H9 (cell line): ENCODE measurements at regions not wholly inside any gene's neighbourhood (a gene's known extent, or its start where the extent isn't known, plus 50 kb on each side); places are given as distances from the start of the nearest gene placed in this dataset.

Source experiments
- DNase-seq: peaks from one replicate; pipeline ENCODE4 v3.0.0-alpha.2; 2017
- H2AFZ ChIP-seq: one replicate; pipeline ENCODE4 v1.6.1; 2013; ENCODE audit warnings: mild to moderate bottlenecking, low read length, control low read depth, moderate library complexity
- H2AK5ac ChIP-seq: 2 replicates; pipeline ENCODE4 v1.6.1; 2013; ENCODE audit warnings: low read length, control low read depth, mixed read lengths; ENCODE audit not compliant: insufficient read length
- H2BK120ac ChIP-seq: one replicate; pipeline ENCODE4 v1.6.1; 2013; ENCODE audit warnings: low read depth, mild to moderate bottlenecking, low read length, control low read depth, inconsistent platforms; ENCODE audit not compliant: poor library complexity, severe bottlenecking
- H2BK12ac ChIP-seq: 2 replicates; pipeline ENCODE4 v1.6.1; 2013; ENCODE audit warnings: low read length, control low read depth, mixed read lengths, low read depth; ENCODE audit not compliant: insufficient read length
- H2BK15ac ChIP-seq: 2 replicates; pipeline ENCODE4 v1.6.1; 2013; ENCODE audit warnings: low read depth, low read length, control low read depth
- H2BK20ac ChIP-seq: one replicate; pipeline ENCODE4 v1.6.1; 2013; ENCODE audit warnings: low read depth, mild to moderate bottlenecking, low read length, control low read depth, inconsistent platforms; ENCODE audit not compliant: poor library complexity, severe bottlenecking
- H2BK5ac ChIP-seq: 2 replicates; pipeline ENCODE4 v1.6.1; 2013; ENCODE audit warnings: low read length, control low read depth, mixed read lengths; ENCODE audit not compliant: insufficient read length
- H3K14ac ChIP-seq: 2 replicates; pipeline ENCODE4 v1.6.1; 2013; ENCODE audit warnings: low read length, control low read depth; ENCODE audit not compliant: insufficient read depth
- H3K18ac ChIP-seq: 2 replicates; pipeline ENCODE4 v1.6.1; 2013; ENCODE audit warnings: low read depth, mild to moderate bottlenecking, mixed read lengths, low read length, control low read depth; ENCODE audit not compliant: insufficient read length
- H3K23ac ChIP-seq: 2 replicates; pipeline ENCODE4 v1.6.1; 2013; ENCODE audit warnings: low read length, control low read depth, mixed read lengths, low read depth; ENCODE audit not compliant: insufficient read length
- H3K23me2 ChIP-seq: 2 replicates; pipeline ENCODE4 v1.6.1; 2013; ENCODE audit warnings: low read depth, mild to moderate bottlenecking, mixed read lengths, low read length, control low read depth; ENCODE audit not compliant: insufficient read length, poor library complexity, severe bottlenecking
- H3K27ac ChIP-seq: 2 replicates; pipeline ENCODE4 v1.5.1; 2013; ENCODE audit warnings: low read length, control low read depth, mixed read lengths, low read depth; ENCODE audit not compliant: insufficient read length
- H3K27me3 ChIP-seq: 2 replicates; pipeline ENCODE4 v1.6.1; 2013; ENCODE audit warnings: low read length, control low read depth, inconsistent platforms; ENCODE audit not compliant: insufficient read depth
- H3K4ac ChIP-seq: 2 replicates; pipeline ENCODE4 v1.6.1; 2013; ENCODE audit warnings: low read depth, mild to moderate bottlenecking, control low read depth, inconsistent platforms, low read length, moderate library complexity
- H3K4me1 ChIP-seq: 2 replicates; pipeline ENCODE4 v1.6.1; 2013; ENCODE audit warnings: low read length, control low read depth, inconsistent platforms; ENCODE audit not compliant: insufficient read depth
- H3K4me2 ChIP-seq: 2 replicates; pipeline ENCODE4 v1.6.1; 2013; ENCODE audit warnings: low read length, control low read depth, mixed read lengths; ENCODE audit not compliant: insufficient read length, insufficient read depth
- H3K56ac ChIP-seq: 2 replicates; pipeline ENCODE4 v1.6.1; 2013; ENCODE audit warnings: low read depth, mild to moderate bottlenecking, mixed read lengths, low read length, control low read depth; ENCODE audit not compliant: insufficient read length
- H3K79me1 ChIP-seq: 2 replicates; pipeline ENCODE4 v1.6.1; 2013; ENCODE audit warnings: low read depth, mild to moderate bottlenecking, moderate library complexity, low read length, control low read depth, inconsistent platforms; ENCODE audit not compliant: insufficient read depth, poor library complexity, severe bottlenecking
- H3K79me2 ChIP-seq: 2 replicates; pipeline ENCODE4 v1.6.1; 2013; ENCODE audit warnings: low read length, control low read depth, inconsistent platforms; ENCODE audit not compliant: insufficient read depth
- H3K9ac ChIP-seq: 2 replicates; pipeline ENCODE4 v1.6.1; 2013; ENCODE audit warnings: low read length, control low read depth, mixed read lengths; ENCODE audit not compliant: insufficient read length; ENCODE audit errors: extremely low read depth
- H3K9me3 ChIP-seq: one replicate; pipeline ENCODE4 v1.6.1; 2013; ENCODE audit warnings: low read depth, low read length, inconsistent platforms; ENCODE audit not compliant: control insufficient read depth
- H3T11ph ChIP-seq: one replicate; pipeline ENCODE4 v1.6.1; 2013; ENCODE audit warnings: mild to moderate bottlenecking, low read length, control low read depth, inconsistent platforms
- H4K20me1 ChIP-seq: one replicate; pipeline ENCODE4 v1.6.1; 2013; ENCODE audit not compliant: control insufficient read depth, insufficient read length, insufficient read depth
- H4K5ac ChIP-seq: 2 replicates; pipeline ENCODE4 v1.6.1; 2013; ENCODE audit warnings: low read depth, mild to moderate bottlenecking, mixed read lengths, low read length, control low read depth; ENCODE audit not compliant: insufficient read length
- H4K8ac ChIP-seq: replicated peaks from 2 replicates; pipeline ENCODE4 v1.6.1; 2013; ENCODE audit warnings: low read length, control low read depth, mixed read lengths, low read depth; ENCODE audit not compliant: insufficient read length
- H4K91ac ChIP-seq: 2 replicates; pipeline ENCODE4 v1.6.1; 2013; ENCODE audit warnings: low read depth, mild to moderate bottlenecking, moderate library complexity, mixed read lengths, low read length, control low read depth; ENCODE audit not compliant: insufficient read length
- H3K27ac Mint-ChIP-seq, 3 experiments: 2 replicates in 2 of 3; 3 replicates in 1 of 3; pipeline ENCODE4 v1.8.0; 2020 to 2021; ENCODE audit warnings: mixed read lengths in 3 of 3, mild to moderate bottlenecking in 1 of 3, moderate library complexity in 1 of 3
- H3K27me3 Mint-ChIP-seq: 2 replicates; pipeline ENCODE4 v1.8.0; 2021; ENCODE audit warnings: low read depth, mild to moderate bottlenecking, moderate library complexity, mixed read lengths
- H3K36me3 Mint-ChIP-seq, 3 experiments: 2 replicates in 2 of 3; 3 replicates in 1 of 3; pipeline ENCODE4 v1.8.0; 2020 to 2021; ENCODE audit warnings: low read depth in 3 of 3, mixed read lengths in 3 of 3; ENCODE audit not compliant: insufficient read depth in 1 of 3
- H3K4me1 Mint-ChIP-seq, 2 experiments: 2 replicates each; pipeline ENCODE4 v1.8.0; 2020; ENCODE audit warnings: mixed read lengths in 2 of 2
- H3K4me3 Mint-ChIP-seq, 2 experiments: 2 replicates in 1 of 2; 3 replicates in 1 of 2; pipeline ENCODE4 v1.8.0; 2020 to 2021; ENCODE audit warnings: mild to moderate bottlenecking in 2 of 2, mixed read lengths in 2 of 2, moderate library complexity in 1 of 2
- H3K9me3 Mint-ChIP-seq, 2 experiments: 2 replicates in 1 of 2; 3 replicates in 1 of 2; pipeline ENCODE4 v1.8.0; 2020; ENCODE audit warnings: mild to moderate bottlenecking in 2 of 2, mixed read lengths in 2 of 2, moderate library complexity in 1 of 2
- WGBS: extraction: QIAGEN DNeasy Blood & Tissue Kit; methylation state at CpG from one replicate; pipeline ENCODE4 v1.1.7; 2013; ENCODE audit warnings: missing lambda C conversion rate, low lambda C conversion rate, mixed read lengths; ENCODE audit not compliant: insufficient read length; ENCODE audit errors: extremely low coverage; 5-methylcytosine and 5-hydroxymethylcytosine counted together
- TF ChIP-seq, protein P1 (sequence below): fragments of 200-600 bp; sonication (generic); conservative IDR thresholded peaks from 3 replicates; pipeline ENCODE4 v1.8.0; 2021; ENCODE audit warnings: antibody characterized with exemption, mild to moderate bottlenecking

- Histone ChIP-seq H3K27me3 (no peaks in the 10 kb centered on the region), H3K14ac (no peak overlapping the region), H3K9me3 (no peaks in the 10 kb centered on the region), H3K4ac (no peak overlapping the region), H3K4me2 (no peak overlapping the region), H2AK5ac (no peak overlapping the region), H2BK120ac (no peak overlapping the region), H4K20me1 (no peaks in the 10 kb centered on the region), H3K79me1 (no peaks in the 10 kb centered on the region), H3K23me2 (no peaks in the 10 kb centered on the region), H4K91ac (no peak overlapping the region), H2BK12ac (no peak overlapping the region), H2AFZ (no peak overlapping the region), H4K5ac (no peak overlapping the region), H3K18ac (no peak overlapping the region), H3T11ph (no peak overlapping the region), H3K9ac (no peak overlapping the region), H2BK5ac (no peak overlapping the region), H3K4me1 (no peaks in the 10 kb centered on the region), H3K79me2 (no peaks in the 10 kb centered on the region), H4K8ac (no peak overlapping the region), H3K27ac (no peak overlapping the region), H3K23ac (no peak overlapping the region), H2BK20ac (no peak overlapping the region), H2BK15ac (no peak overlapping the region), H3K56ac (no peak overlapping the region)
- Mint-ChIP-seq H3K36me3 (peaks cover 0 to 4% (median 0%) of the 10 kb centered on the region in 3 experiments; a peak in 1 of 7 replicates), H3K9me3 (peaks cover 0 to 2% of the 10 kb centered on the region in 2 experiments; a peak in 2 of 5 replicates), H3K27ac (no peak overlapping the region), H3K27me3 (no peaks in the 10 kb centered on the region), H3K4me3 (no peak overlapping the region), H3K4me1 (peaks cover 0 to 4% of the 10 kb centered on the region in 2 experiments; a peak in 1 of 4 replicates)
- no CpG with 5 or more reads among the region's 1 CpG for WGBS
- TF ChIP-seq, protein P1, sequence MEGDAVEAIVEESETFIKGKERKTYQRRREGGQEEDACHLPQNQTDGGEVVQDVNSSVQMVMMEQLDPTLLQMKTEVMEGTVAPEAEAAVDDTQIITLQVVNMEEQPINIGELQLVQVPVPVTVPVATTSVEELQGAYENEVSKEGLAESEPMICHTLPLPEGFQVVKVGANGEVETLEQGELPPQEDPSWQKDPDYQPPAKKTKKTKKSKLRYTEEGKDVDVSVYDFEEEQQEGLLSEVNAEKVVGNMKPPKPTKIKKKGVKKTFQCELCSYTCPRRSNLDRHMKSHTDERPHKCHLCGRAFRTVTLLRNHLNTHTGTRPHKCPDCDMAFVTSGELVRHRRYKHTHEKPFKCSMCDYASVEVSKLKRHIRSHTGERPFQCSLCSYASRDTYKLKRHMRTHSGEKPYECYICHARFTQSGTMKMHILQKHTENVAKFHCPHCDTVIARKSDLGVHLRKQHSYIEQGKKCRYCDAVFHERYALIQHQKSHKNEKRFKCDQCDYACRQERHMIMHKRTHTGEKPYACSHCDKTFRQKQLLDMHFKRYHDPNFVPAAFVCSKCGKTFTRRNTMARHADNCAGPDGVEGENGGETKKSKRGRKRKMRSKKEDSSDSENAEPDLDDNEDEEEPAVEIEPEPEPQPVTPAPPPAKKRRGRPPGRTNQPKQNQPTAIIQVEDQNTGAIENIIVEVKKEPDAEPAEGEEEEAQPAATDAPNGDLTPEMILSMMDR: no peak
- no peak for DNase-seq
Measured at GRCh38 chr2:83015900-83016299, 1443.2 kb downstream of the SUCLG1 start.
